NCI-H748 (cell line): ENCODE measurements at regions not wholly inside any gene's neighbourhood (a gene's known extent, or its start where the extent isn't known, plus 50 kb on each side); places are given as distances from the start of the nearest gene placed in this dataset.
"Not testable (repeated sequence)": the region's sequence is repeated elsewhere in the genome, so short reads cannot be mapped to it uniquely, and the experiment has no call there.

ENCODE experiments used
- DNase-seq: peaks from one replicate; lab custom pipeline; 2025; ENCODE audit not compliant: unreplicated experiment; lab: John Stamatoyannopoulos, UW

GRCh38 chr20:19834287-19834686 lies 76.2 kb downstream of the RIN2 start:
- no peak for DNase-seq

- DNase-seq, result no peak
Observed at GRCh38 chr20:19834783-19835182, 76.7 kb downstream of the RIN2 start.

- no peak for DNase-seq
Observed at GRCh38 chr20:19835533-19836222, 77.6 kb downstream of the RIN2 start.

GRCh38 chr20:19838468-19838867 lies 80.4 kb downstream of the RIN2 start:
- no peak for DNase-seq

DNA sequence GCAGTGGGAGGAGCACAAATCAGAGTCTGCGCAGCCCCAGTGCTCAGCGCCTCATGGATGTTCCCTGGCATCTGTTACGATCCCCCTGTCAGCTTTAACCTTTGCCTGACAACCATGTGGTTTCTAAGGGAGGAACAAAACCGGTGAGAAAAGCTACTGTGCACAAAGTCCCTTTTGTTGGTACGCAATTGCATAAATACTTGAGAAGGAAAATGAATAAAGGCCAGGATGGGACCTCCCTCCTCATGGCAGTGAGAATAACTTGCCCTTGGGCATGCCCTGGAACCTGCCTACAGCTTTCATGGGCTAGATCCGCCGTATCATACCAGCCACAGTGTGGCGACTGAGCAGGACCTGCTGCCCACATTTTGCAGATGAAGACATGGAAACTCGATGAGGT lies 81.0 kb downstream of the RIN2 start:
- DNase-seq, result no peak

- DNase-seq, result no peak
Observed at GRCh38 chr20:19840111-19840710, 82.2 kb downstream of the RIN2 start.

- DNase-seq, result no peak
Observed at GRCh38 chr20:19841740-19842139, 83.7 kb downstream of the RIN2 start.

DNA sequence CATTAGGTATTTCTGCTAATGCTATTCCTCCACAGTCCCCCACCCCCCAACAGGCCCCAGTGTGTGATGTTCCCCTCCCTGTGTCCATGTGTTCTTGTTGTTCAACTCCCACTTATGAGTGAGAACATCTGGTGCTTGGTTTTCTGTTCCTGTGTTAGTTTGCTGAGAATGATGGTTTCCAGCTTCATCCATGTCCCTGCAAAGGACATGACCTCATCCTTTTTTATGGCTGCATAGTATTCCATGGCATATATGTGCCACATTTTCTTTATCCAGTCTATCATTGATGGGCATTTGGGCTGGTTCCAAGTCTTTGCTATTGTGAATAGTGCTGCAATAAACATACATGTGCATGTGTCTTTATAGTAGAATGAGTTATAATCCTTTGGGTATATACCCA lies 86.8 kb downstream of the RIN2 start:
- not testable (repeated sequence) for DNase-seq

DNA sequence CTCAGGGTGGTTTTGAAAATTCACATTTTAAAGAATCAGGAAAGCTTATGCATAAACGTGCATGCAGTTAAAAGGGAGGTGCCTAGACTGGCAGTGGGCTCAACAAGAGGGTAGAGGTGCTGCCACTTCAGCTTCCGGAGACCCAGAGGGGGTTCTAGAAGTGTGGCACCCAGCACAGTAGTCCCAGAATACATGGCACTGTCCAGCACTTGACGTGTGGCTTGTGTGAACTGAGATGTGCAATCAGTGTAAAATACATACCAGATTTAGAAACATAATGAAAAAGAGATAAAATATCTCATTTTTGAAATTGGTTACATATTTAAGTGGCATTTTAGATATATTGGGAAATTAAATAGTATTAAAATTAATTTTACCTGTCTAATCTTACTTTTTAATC lies 89.3 kb downstream of the RIN2 start:
- DNase-seq, result no peak

GRCh38 chr20:19849341-19850197 lies 91.5 kb downstream of the RIN2 start:
- DNase-seq, result no peak

DNA sequence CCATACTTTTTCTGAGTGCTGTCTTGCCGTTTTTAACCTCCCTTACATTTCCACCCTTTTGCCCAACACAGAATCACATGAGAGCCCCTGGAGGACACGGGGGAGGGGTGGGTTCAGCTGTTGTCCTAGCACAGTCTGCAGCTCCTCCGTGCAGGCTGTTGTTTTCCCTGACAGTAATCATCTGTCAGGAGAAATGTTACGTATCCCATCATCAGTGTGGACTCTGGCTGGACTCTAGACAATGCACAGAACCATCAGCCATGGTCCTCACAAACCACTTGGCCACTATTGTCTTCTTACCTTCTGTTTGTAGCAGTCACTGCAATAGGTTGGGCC lies 92.1 kb downstream of the RIN2 start:
- DNase-seq, result no peak

DNA sequence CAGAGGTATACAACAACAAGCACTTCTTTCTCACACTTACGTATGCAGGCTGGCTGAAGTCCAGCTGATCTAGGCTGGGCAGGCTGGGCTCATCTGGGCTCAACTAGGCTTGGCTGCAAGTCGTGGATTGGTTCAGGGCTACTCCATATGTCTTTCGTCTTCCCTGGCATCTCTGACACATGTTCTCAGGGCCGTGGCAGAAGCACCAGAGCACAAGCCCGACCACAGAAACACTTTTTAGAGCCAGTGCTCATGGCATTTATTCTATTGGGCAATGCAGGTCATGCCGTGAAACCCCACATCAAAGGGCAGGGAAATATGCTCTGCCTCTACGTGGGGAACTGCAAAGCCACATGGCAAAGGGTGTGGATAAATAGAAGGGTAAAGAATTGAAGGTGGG lies 93.8 kb downstream of the RIN2 start:
- DNase-seq, result no peak

GRCh38 chr20:19855416-19855815 lies 97.4 kb downstream of the RIN2 start:
- DNase-seq, result no peak

GRCh38 chr20:19858466-19859371 lies 100.7 kb downstream of the RIN2 start:
- DNase-seq, result no peak

DNA sequence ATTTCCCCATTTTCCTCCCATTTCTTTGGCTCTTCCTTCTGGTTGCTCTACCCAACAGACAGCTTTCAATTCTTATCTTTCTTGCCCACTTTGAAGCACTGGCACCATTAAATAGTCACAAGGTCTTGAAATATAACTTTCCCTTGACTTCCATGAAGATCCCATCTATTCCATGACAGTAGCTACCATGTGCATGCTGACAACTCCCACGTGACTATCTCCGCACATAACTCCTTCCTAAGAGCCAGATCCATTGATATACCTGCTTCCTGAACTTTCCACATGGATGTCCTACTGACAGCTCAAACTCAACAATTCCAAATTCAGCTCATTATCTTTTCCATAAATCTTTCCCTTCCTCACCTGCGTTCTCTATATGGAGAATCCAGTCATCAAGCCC lies 101.4 kb downstream of the RIN2 start:
- DNase-seq, result no peak

GRCh38 chr20:19860737-19861136 lies 102.7 kb downstream of the RIN2 start:
- DNase-seq, result no peak

DNA sequence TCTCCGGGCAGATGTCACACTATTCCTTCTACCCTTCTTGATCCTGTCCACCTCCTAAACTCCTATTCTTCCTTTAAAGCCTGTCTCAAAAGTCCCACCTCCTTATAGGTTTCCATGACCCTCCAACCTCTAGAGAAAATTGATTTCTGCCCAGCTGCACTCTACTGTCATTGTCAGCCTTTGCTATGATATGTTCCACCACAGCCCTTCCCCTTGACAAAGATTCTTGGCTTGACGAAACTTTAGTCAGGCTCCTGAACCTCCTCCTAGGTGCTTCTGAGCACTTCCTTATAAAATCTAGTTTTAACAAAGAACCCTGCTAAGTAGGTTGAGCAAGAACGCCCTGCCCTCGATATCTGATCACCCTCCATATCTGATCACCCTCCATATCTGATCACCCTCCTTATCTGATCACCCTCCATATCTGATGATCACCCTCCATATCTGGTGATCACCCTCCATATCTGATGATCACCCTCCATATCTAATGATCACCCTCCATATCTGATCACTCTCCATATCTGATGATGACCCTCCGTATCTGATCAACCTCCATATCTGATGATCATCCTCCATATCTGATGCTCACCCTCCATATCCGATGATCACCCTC lies 103.2 kb downstream of the RIN2 start:
- no peak for DNase-seq

- DNase-seq, result no peak
Observed at GRCh38 chr20:19864130-19864529, 106.1 kb downstream of the RIN2 start.

GRCh38 chr20:19866070-19866469 lies 108.0 kb downstream of the RIN2 start:
- no peak for DNase-seq

DNA sequence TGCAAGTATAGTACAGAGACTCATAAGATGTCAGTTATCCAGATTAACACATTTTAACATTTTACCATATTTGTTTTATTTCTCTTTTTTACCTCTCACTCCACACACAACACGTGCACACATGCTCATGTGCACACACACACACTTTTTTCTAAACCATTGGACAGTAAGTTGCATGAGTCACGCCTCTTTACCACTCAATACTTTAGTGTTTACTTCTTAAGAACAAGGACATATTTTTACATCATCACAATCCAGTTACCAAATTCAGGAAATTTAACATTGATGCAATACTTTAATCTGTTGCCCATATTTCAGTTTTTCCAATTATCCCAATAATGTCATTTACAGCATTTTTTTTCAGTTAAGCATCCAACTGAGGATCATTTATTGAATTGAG lies 109.0 kb downstream of the RIN2 start:
- DNase-seq, result no peak

DNA sequence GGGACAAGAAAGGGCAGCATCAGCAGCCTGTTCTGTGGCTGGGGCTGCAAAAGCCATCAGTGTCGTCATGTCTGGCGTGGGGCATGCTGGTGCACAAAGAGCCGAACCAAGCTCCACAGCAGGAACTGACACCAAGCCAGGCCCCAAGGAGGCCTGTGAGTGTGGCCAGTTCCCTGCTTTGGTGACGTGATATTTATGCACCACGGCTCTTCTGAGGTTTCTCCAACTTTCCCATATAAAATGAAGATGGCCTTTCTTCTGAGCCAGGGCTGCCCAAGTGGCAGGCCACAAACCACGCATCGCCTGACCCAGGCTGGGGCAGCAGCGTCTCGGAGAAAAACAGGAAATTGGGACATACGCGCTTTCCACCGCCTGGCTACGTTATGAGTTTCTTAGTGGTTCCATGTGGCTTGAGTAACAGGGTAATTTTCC lies 109.9 kb downstream of the RIN2 start:
- DNase-seq, result no peak
